ENCODE measurements at regions not wholly inside any gene's neighbourhood (a gene's known extent, or its start where the extent isn't known, plus 50 kb on each side); places are given as distances from the start of the nearest gene placed in this dataset.
A peak's percentile ranks its signal among the peaks of the same experiment; 100 is the strongest.

GRCh38 chr3:193970773-193971206, 165.2 kb upstream of the HES1 start:
- DNase-seq, result peak in 1 of 2 donors; percentile 58

- peak in 1 of 2 donors; percentile 62 for DNase-seq
Measured at GRCh38 chr3:193971261-193971751, 164.6 kb upstream of the HES1 start.

- DNase-seq, result no peak
Measured at GRCh38 chr3:193971966-193972365, 164.0 kb upstream of the HES1 start.

- no peak for DNase-seq
Measured at GRCh38 chr3:193972832-193973231, 163.1 kb upstream of the HES1 start.

- no peak for DNase-seq
Measured at GRCh38 chr3:193974191-193974652, 161.7 kb upstream of the HES1 start.

- DNase-seq, result no peak
Measured at GRCh38 chr3:193974671-193975535, 161.0 kb upstream of the HES1 start.

GRCh38 chr3:193977622-193978021, 158.3 kb upstream of the HES1 start:
- no peak for DNase-seq

GRCh38 chr3:193978030-193978429, 157.9 kb upstream of the HES1 start:
- no peak for DNase-seq

- DNase-seq, result no peak
Measured at GRCh38 chr3:193978486-193978885, 157.5 kb upstream of the HES1 start.

GRCh38 chr3:193980326-193980725, 155.6 kb upstream of the HES1 start:
- DNase-seq, result no peak

GRCh38 chr3:193980905-193981304, 155.0 kb upstream of the HES1 start:
- no peak for DNase-seq

GRCh38 chr3:193981504-193981903, 154.4 kb upstream of the HES1 start:
- no peak for DNase-seq

- no peak for DNase-seq
Measured at GRCh38 chr3:193982258-193982659, 153.7 kb upstream of the HES1 start.

- DNase-seq, result no peak
Measured at GRCh38 chr3:193983846-193984818, 151.8 kb upstream of the HES1 start.

- no peak for DNase-seq
Measured at GRCh38 chr3:193984876-193985275, 151.1 kb upstream of the HES1 start.

- DNase-seq, result no peak
Measured at GRCh38 chr3:193987186-193987585, 148.8 kb upstream of the HES1 start.

- DNase-seq, result no peak
Measured at GRCh38 chr3:193989186-193989585, 146.8 kb upstream of the HES1 start.

- no peak for DNase-seq
Measured at GRCh38 chr3:193991666-193992424, 144.1 kb upstream of the HES1 start.

- no peak for DNase-seq
Measured at GRCh38 chr3:193992425-193993037, 143.4 kb upstream of the HES1 start.

- no peak for DNase-seq
Measured at GRCh38 chr3:193996221-193996620, 139.7 kb upstream of the HES1 start.

- no peak for DNase-seq
Measured at GRCh38 chr3:193996641-193997089, 139.3 kb upstream of the HES1 start.

Data from bone marrow (tissue), 2 donors.